ENCODE measurements at regions not wholly inside any gene's neighbourhood (a gene's known extent, or its start where the extent isn't known, plus 50 kb on each side); places are given as distances from the start of the nearest gene placed in this dataset.

- in situ Hi-C loops (cut with HindIII; ENCODE audit: low sequenced_read_pairs): no loop called here
- TF ChIP-seq CTCF (IDR thresholded peaks at IDR 0.05; ENCODE audit: low read depth, low read length, missing control alignments): no peak
- no peak for DNase-seq (ENCODE audit: low read depth)
Measured at GRCh38 chr1:234938924-234939323, 189.7 kb downstream of the TOMM20 start.

GRCh38 chr1:234938135-234938534, 190.5 kb downstream of the TOMM20 start:
- in situ Hi-C loops (cut with HindIII; ENCODE audit: low sequenced_read_pairs): no loop called here
- no peak for DNase-seq (ENCODE audit: low read depth)
- TF ChIP-seq CTCF (IDR thresholded peaks at IDR 0.05; ENCODE audit: low read depth, low read length, missing control alignments): no peak
- H3K4me3 ChIP-seq (ENCODE audit: low read depth, low read length): no peak overlapping the region

More at GRCh38 chr1:234938924-234939323, 189.7 kb downstream of the TOMM20 start:
- H3K4me3 ChIP-seq (ENCODE audit: low read depth, low read length): no peak overlapping the region

- no peak overlapping the region for H3K4me3 ChIP-seq (ENCODE audit: low read depth, low read length)
- DNase-seq (ENCODE audit: low read depth): no peak
- in situ Hi-C loops (cut with HindIII; ENCODE audit: low sequenced_read_pairs): no loop called here
- no peak for TF ChIP-seq CTCF (IDR thresholded peaks at IDR 0.05; ENCODE audit: low read depth, low read length, missing control alignments)
Measured at GRCh38 chr1:234936612-234937389, 191.8 kb downstream of the TOMM20 start.

GRCh38 chr1:234934611-234935033, 194.0 kb downstream of the TOMM20 start:
- TF ChIP-seq CTCF (IDR thresholded peaks at IDR 0.05; ENCODE audit: low read depth, low read length, missing control alignments): no peak
- in situ Hi-C loops (cut with HindIII; ENCODE audit: low sequenced_read_pairs): no loop called here
- no peak for DNase-seq (ENCODE audit: low read depth)
- no peak overlapping the region for H3K4me3 ChIP-seq (ENCODE audit: low read depth, low read length)

- no peak for DNase-seq (ENCODE audit: low read depth)
- in situ Hi-C loops (cut with HindIII; ENCODE audit: low sequenced_read_pairs): no loop called here
- no peak overlapping the region for H3K4me3 ChIP-seq (ENCODE audit: low read depth, low read length)
- TF ChIP-seq CTCF (IDR thresholded peaks at IDR 0.05; ENCODE audit: low read depth, low read length, missing control alignments): no peak
Measured at GRCh38 chr1:234933475-234933874, 195.2 kb downstream of the TOMM20 start.

GRCh38 chr1:234932511-234933430, 195.9 kb downstream of the TOMM20 start:
- TF ChIP-seq CTCF (IDR thresholded peaks at IDR 0.05; ENCODE audit: low read depth, low read length, missing control alignments): no peak
- in situ Hi-C loops (cut with HindIII; ENCODE audit: low sequenced_read_pairs): no loop called here
- H3K4me3 ChIP-seq (ENCODE audit: low read depth, low read length): no peak overlapping the region
- DNase-seq (ENCODE audit: low read depth): no peak

Measured in astrocyte of the cerebellum (primary cell).